HepG2 (cell line): ENCODE measurements at regions not wholly inside any gene's neighbourhood (a gene's known extent, or its start where the extent isn't known, plus 50 kb on each side); places are given as distances from the start of the nearest gene placed in this dataset.

Source experiments
- ATAC-seq: fragments of 200-7000 bp; cut with Tn5 transposase; 3 replicates; pipeline ENCODE4 v1.9.1; 2020; ENCODE audit warnings: mild to moderate bottlenecking, moderate library complexity
- BruUV-seq: library from RNA; stranded (reverse); fragments of 400-500 nt; replicated peaks from 2 replicates; lab custom pipeline; 2021; lab: Mats Ljungman, UMichigan
- CTCF ChIA-PET: fragments of 300-600 bp; formaldehyde crosslinking; extraction: SDS; loops from one replicate; lab custom pipeline; 2021; ENCODE audit warnings: low total read pairs, inconsistent platforms, low intra/inter-chr PET ratio; lab: Yijun Ruan, JAX
- POLR2A ChIA-PET: fragments of 350-600 bp; sonication (Branson Sonifier 250); formaldehyde crosslinking; loops from one replicate; lab custom pipeline; 2020; ENCODE audit warnings: antibody characterized with exemption, inconsistent platforms; lab: Yijun Ruan, JAX
- DNase-seq: peaks from one replicate; pipeline ENCODE4 v3.0.0-alpha.2; 2015; ENCODE audit warnings: low spot score
- FAIRE-seq: peaks from 3 replicates; lab custom pipeline; 2011; peaks lifted over from hg19 to GRCh38; lab: Jason Lieb, UNC
- H2AFZ ChIP-seq: one replicate; pipeline ENCODE4 v1.6.1; 2011; ENCODE audit warnings: low read length, inconsistent platforms
- H3K27ac ChIP-seq: fragments of 300-600 bp; 3 replicates; pipeline ENCODE4 v1.8.0; 2011; ENCODE audit warnings: mixed run types, mild to moderate bottlenecking, mixed read lengths, low read length, inconsistent platforms; ENCODE audit not compliant: insufficient read depth; ENCODE audit errors: extremely low read length
- H3K27me3 ChIP-seq, 2 experiments: fragments of 200-600 bp in 1 of 2; 2 replicates in 1 of 2; 3 replicates in 1 of 2; pipeline versions ENCODE4 v1.6.0 to v1.8.0; 2011; ENCODE audit warnings: low read length in 2 of 2, mild to moderate bottlenecking in 2 of 2, moderate library complexity in 2 of 2, inconsistent platforms in 1 of 2; ENCODE audit not compliant: insufficient read depth in 2 of 2, control insufficient read depth in 1 of 2
- H3K36me3 ChIP-seq, 2 experiments: fragments of 200-600 bp in 1 of 2; replicated peaks in 1 of 2; 2 replicates in 1 of 2; 3 replicates in 1 of 2; pipeline versions ENCODE4 v1.5.1 to v1.8.0; 2011; ENCODE audit warnings: low read length in 2 of 2, inconsistent platforms in 1 of 2; ENCODE audit not compliant: insufficient read depth in 2 of 2, control insufficient read depth in 1 of 2
- H3K4me1 ChIP-seq: 2 replicates; pipeline ENCODE4 v1.5.1; 2012; ENCODE audit warnings: low read length, inconsistent platforms; ENCODE audit not compliant: insufficient read depth
- H3K4me2 ChIP-seq: 2 replicates; pipeline ENCODE4 v1.6.0; 2011; ENCODE audit warnings: low read depth, low read length, inconsistent platforms
- H3K4me3 ChIP-seq, 3 experiments: fragments of 200-600 bp in 1 of 3; sonication (generic), shearing (Covaris generic) in 1 of 3; replicated peaks in 1 of 3; 2 replicates each; pipeline ENCODE4 v1.5.1; 2011 to 2016; ENCODE audit warnings: low read length in 3 of 3, inconsistent platforms in 2 of 3, low read depth in 2 of 3, mild to moderate bottlenecking in 2 of 3, control low read depth in 1 of 3, mixed read lengths in 1 of 3; ENCODE audit not compliant: insufficient read depth in 1 of 3
- H3K79me2 ChIP-seq: one replicate; pipeline ENCODE4 v1.6.1; 2011; ENCODE audit warnings: low read length, inconsistent platforms; ENCODE audit not compliant: insufficient read depth
- H3K9ac ChIP-seq: 2 replicates; pipeline ENCODE4 v1.6.0; 2011; ENCODE audit warnings: mild to moderate bottlenecking, low read depth, low read length, inconsistent platforms; ENCODE audit not compliant: insufficient read depth
- H3K9me3 ChIP-seq: 2 replicates; pipeline ENCODE4 v1.5.1; 2012; ENCODE audit warnings: mild to moderate bottlenecking, low read length
- H4K20me1 ChIP-seq: 2 replicates; pipeline ENCODE4 v1.6.0; 2011; ENCODE audit warnings: inconsistent platforms, mild to moderate bottlenecking, low read length, moderate library complexity; ENCODE audit not compliant: insufficient read depth
- ATAD3A ChIP-seq: sonication (generic); formaldehyde crosslinking; IDR thresholded peaks from 2 replicates; pipeline ENCODE4 v1.4.0; 2020; ENCODE audit warnings: missing genetic modification reagents
- RXRB ChIP-seq: IDR thresholded peaks from 2 replicates; pipeline ENCODE4 v1.6.1; 2016; ENCODE audit warnings: borderline replicate concordance, missing genetic modification reagents, missing compliant biosample characterization
- SP4 ChIP-seq: sonication (generic); formaldehyde crosslinking; IDR thresholded peaks from 2 replicates; pipeline ENCODE4 v1.8.1; 2023; ENCODE audit warnings: mild to moderate bottlenecking, missing genetic modification reagents
- ZNF614 ChIP-seq: IDR thresholded peaks from 2 replicates; pipeline ENCODE4 v1.6.1; 2018; ENCODE audit warnings: missing biosample characterization, missing genetic modification reagents, inconsistent platforms, borderline replicate concordance
- ZNF850 ChIP-seq: sonication (generic); formaldehyde crosslinking; conservative IDR thresholded peaks from 2 replicates; pipeline ENCODE4 v1.9.0; 2021; ENCODE audit warnings: mild to moderate bottlenecking, missing genetic modification reagents
- WGBS: methylation state at CpG from one replicate; pipeline ENCODE4 v1.1.6; 2017; ENCODE audit warnings: low lambda C conversion rate; 5-methylcytosine and 5-hydroxymethylcytosine counted together
- in situ Hi-C: cut with HindIII; loops from 2 replicates; pipeline ENCODE4 v1.10.0; 2017; ENCODE audit warnings: low pct_unique_long_range_greater_than_20kb; ENCODE audit not compliant: extremely low pct_ligation_motif_present
- intact Hi-C: fragments of 100-400 bp; cut with micrococcal nuclease; formaldehyde crosslinking; loops from one replicate; pipeline ENCODE4 v1.10.0; 2022; ENCODE audit not compliant: unreplicated experiment
- TF ChIP-seq, protein P1 (sequence below): sonication (generic); formaldehyde crosslinking; IDR thresholded peaks from 2 replicates; pipeline ENCODE4 v1.5.0; 2020; ENCODE audit warnings: missing genetic modification reagents
- TF ChIP-seq, protein P2 (sequence below): sonication (generic); formaldehyde crosslinking; IDR thresholded peaks from 2 replicates; pipeline ENCODE4 v1.4.0; 2020; ENCODE audit warnings: missing genetic modification reagents
- TF ChIP-seq, protein P3 (sequence below): sonication (generic); formaldehyde crosslinking; IDR thresholded peaks from 2 replicates; pipeline ENCODE4 v1.5.0; 2020; ENCODE audit warnings: missing genetic modification reagents
- TF ChIP-seq, protein P4 (sequence below): sonication (generic); formaldehyde crosslinking; IDR thresholded peaks from 2 replicates; pipeline ENCODE4 v1.8.0; 2022; ENCODE audit warnings: missing genetic modification reagents, mild to moderate bottlenecking, borderline replicate concordance

DNA sequence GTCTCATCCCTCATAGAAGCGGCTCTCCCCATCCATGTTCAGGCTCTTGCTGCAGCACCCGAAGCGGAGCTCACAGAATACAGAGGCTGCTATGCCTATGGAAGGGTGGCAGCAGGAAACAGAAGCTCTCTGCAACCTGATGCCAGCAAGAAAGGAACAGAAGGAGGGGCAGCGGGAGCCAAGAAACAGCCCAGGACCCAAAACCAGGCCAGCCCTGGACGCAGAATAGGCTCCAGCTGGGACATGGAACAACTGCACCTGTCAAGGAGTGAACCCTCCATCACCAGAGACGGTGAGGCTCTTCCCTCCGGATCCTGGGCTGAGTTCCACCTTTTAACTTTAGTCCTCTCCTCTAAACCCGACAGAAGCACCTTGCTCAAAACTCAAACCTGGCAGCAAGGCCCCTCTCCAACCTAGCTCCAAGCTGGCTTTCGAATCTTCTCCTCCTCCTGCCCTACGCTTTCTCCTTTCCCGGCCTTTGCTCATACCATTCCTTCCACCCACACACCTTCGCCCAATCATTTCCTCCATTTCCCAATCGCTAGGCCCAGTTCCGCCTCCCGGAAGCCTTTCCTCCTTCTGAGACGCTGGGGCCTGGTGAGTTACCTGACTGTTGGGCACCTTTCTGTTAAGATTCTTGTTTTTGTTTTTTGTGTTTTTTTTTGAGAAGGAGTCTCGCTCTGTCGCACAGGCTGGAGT, 122.8 kb upstream of the ZNF92 start:
- Histone ChIP-seq H3K9ac (no peak overlapping the region), H3K27me3 (no peaks in the 10 kb centered on the region), H3K79me2 (no peaks in the 10 kb centered on the region), H3K27ac (no peak overlapping the region), H4K20me1 (no peaks in the 10 kb centered on the region)
- no peak for DNase-seq
- no peak for FAIRE-seq
- intact Hi-C loops, result no loop called here
- ChIA-PET POLR2A (no interaction called here), CTCF (no interaction called here)
- BruUV-seq, result no TSS peak
- ATAC-seq, result no peak
- TF ChIP-seq, protein P1, sequence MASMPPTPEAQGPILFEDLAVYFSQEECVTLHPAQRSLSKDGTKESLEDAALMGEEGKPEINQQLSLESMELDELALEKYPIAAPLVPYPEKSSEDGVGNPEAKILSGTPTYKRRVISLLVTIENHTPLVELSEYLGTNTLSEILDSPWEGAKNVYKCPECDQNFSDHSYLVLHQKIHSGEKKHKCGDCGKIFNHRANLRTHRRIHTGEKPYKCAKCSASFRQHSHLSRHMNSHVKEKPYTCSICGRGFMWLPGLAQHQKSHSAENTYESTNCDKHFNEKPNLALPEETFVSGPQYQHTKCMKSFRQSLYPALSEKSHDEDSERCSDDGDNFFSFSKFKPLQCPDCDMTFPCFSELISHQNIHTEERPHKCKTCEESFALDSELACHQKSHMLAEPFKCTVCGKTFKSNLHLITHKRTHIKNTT (CRISPR knock-in tag), result no peak
- TF ChIP-seq, protein P2, sequence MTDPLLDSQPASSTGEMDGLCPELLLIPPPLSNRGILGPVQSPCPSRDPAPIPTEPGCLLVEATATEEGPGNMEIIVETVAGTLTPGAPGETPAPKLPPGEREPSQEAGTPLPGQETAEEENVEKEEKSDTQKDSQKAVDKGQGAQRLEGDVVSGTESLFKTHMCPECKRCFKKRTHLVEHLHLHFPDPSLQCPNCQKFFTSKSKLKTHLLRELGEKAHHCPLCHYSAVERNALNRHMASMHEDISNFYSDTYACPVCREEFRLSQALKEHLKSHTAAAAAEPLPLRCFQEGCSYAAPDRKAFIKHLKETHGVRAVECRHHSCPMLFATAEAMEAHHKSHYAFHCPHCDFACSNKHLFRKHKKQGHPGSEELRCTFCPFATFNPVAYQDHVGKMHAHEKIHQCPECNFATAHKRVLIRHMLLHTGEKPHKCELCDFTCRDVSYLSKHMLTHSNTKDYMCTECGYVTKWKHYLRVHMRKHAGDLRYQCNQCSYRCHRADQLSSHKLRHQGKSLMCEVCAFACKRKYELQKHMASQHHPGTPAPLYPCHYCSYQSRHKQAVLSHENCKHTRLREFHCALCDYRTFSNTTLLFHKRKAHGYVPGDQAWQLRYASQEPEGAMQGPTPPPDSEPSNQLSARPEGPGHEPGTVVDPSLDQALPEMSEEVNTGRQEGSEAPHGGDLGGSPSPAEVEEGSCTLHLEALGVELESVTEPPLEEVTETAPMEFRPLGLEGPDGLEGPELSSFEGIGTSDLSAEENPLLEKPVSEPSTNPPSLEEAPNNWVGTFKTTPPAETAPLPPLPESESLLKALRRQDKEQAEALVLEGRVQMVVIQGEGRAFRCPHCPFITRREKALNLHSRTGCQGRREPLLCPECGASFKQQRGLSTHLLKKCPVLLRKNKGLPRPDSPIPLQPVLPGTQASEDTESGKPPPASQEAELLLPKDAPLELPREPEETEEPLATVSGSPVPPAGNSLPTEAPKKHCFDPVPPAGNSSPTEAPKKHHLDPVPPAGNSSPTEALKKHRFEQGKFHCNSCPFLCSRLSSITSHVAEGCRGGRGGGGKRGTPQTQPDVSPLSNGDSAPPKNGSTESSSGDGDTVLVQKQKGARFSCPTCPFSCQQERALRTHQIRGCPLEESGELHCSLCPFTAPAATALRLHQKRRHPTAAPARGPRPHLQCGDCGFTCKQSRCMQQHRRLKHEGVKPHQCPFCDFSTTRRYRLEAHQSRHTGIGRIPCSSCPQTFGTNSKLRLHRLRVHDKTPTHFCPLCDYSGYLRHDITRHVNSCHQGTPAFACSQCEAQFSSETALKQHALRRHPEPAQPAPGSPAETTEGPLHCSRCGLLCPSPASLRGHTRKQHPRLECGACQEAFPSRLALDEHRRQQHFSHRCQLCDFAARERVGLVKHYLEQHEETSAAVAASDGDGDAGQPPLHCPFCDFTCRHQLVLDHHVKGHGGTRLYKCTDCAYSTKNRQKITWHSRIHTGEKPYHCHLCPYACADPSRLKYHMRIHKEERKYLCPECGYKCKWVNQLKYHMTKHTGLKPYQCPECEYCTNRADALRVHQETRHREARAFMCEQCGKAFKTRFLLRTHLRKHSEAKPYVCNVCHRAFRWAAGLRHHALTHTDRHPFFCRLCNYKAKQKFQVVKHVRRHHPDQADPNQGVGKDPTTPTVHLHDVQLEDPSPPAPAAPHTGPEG (CRISPR knock-in tag), result no peak
- TF ChIP-seq ZNF850 (CRISPR knock-in tag) (no peak), ATAD3A (CRISPR knock-in tag) (no peak), ZNF614 (no peak), SP4 (CRISPR knock-in tag) (0 out of 2 replicates have a peak, but pooled peaks have one; percentile 1), RXRB (CRISPR knock-in tag) (no peak)
- TF ChIP-seq, protein P3, sequence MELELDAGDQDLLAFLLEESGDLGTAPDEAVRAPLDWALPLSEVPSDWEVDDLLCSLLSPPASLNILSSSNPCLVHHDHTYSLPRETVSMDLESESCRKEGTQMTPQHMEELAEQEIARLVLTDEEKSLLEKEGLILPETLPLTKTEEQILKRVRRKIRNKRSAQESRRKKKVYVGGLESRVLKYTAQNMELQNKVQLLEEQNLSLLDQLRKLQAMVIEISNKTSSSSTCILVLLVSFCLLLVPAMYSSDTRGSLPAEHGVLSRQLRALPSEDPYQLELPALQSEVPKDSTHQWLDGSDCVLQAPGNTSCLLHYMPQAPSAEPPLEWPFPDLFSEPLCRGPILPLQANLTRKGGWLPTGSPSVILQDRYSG (CRISPR knock-in tag), result no peak
- TF ChIP-seq, protein P4, sequence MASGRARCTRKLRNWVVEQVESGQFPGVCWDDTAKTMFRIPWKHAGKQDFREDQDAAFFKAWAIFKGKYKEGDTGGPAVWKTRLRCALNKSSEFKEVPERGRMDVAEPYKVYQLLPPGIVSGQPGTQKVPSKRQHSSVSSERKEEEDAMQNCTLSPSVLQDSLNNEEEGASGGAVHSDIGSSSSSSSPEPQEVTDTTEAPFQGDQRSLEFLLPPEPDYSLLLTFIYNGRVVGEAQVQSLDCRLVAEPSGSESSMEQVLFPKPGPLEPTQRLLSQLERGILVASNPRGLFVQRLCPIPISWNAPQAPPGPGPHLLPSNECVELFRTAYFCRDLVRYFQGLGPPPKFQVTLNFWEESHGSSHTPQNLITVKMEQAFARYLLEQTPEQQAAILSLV (CRISPR knock-in tag), result no peak
- TF ChIP-seq, all 625 proteins: peak for 1
- H3K4me2 ChIP-seq, result 0 out of 2 replicates have a peak overlapping the region, but pooled peaks have one; percentile 90
- in situ Hi-C loops, result no loop called here
- no peak overlapping the region for H3K4me3 ChIP-seq
- H2AFZ ChIP-seq, result no peak overlapping the region
- H3K4me1 ChIP-seq, result peaks cover 20% of the 10 kb centered on the region
- H3K9me3 ChIP-seq, result no peaks in the 10 kb centered on the region
- WGBS, result 83% methylated on average over 18 of the region's 18 CpGs
- H3K36me3 ChIP-seq, result no peaks in the 10 kb centered on the region
